ENCODE measurements at regions not wholly inside any gene's neighbourhood (a gene's known extent, or its start where the extent isn't known, plus 50 kb on each side); places are given as distances from the start of the nearest gene placed in this dataset.
"Not testable (repeated sequence)": the region's sequence is repeated elsewhere in the genome, so short reads cannot be mapped to it uniquely, and the experiment has no call there.

- DNase-seq (ENCODE audit: low spot score) (no peak), FAIRE-seq (no peak)
Observed at GRCh38 chr12:41683513-41684240, 461.0 kb downstream of the GXYLT1 start.

DNA sequence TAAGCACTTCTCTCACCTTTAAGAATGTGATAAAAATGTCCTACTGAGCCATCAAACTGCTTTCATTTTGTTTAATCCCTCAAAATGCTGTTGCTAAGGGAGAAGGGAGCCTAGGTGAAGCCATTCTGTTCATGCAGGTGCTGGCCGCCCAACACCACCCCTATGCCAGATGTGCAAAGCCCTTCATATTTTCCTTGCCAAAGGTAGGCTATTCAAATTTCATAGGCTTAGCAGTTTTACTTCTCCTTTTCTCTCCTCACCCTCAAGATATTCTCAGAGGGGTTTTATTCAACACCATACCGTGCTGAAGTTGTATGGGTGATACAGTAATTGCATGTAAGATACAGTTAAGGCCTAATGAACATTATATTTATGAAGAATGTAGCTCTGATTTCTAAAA is 461.7 kb downstream of the GXYLT1 start:
- FAIRE-seq = no peak
- DNase-seq (ENCODE audit: low spot score) = no peak

DNA sequence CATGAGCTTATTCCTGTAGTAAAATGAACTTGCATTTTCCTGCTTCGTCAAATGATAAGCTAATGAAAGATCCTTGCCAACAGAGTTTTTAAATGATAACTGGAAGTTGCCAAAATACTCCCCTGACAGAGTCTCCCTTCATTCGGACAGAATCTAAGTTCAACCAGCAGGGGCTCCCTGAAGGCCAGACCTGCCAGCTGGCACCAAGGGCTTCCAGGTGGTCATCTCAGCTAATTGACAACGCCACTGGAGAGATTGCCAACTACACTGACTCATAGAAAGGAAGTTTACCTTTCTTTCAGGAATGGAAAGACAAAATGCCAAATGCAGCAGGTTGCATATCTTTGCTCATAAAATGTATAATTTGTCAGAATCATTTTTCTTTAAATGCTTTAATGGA is 462.8 kb downstream of the GXYLT1 start:
- peak; percentile 21 for DNase-seq (ENCODE audit: low spot score)
- no peak for FAIRE-seq

DNA sequence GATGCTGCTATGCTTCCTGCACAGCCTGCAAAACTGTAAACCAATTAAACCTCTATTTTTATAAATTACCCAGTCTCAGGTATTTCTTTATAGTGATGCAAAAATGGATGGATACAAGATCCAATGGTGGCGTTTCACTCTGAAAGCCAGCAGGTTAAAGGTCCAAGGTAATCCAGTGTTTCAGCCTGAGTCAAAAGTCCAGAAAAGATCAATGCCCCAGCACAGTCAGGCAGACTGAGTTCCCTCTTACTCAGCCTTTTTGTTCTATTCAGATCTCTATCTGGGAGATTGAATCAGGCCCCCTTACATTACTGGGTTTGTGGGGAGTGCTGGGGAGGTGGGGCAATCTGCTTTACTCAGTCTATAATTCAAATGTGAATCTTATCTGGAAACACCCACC is 464.5 kb downstream of the GXYLT1 start:
- DNase-seq (ENCODE audit: low spot score) = no peak
- no peak for FAIRE-seq

GRCh38 chr12:41663598-41664265 is 475.6 kb downstream of the PDZRN4 start:
- FAIRE-seq (no peak), DNase-seq (ENCODE audit: low spot score) (peak; percentile 33)

DNA sequence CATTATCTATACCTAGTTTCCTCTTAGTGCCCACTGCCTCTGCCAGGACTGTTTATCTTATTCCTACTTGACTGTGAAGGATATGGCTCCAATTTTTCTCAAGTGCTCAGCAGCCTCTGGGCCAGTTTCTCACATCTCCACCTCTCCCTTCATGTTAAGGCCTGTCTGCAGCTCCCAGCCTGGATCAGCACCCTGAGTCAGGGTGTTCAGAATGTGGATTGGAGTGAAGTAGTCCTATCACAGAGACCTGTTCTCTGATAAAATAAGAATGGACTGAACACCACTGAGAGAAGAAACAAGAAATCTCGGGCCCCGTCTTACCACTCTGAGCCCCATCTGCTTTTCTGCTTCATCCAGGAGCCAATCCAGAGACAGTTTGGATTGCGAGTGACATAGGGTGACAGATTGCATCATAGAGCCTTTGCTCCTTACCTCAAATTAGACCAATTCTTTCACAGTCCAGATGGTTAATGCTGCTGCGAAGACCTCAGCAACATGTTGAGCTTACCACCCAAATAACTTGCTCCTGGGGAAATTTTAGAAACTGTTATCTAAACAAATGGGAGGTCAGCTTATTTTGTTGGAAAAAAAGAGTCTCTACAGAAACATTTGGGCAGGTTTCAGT is 473.1 kb downstream of the PDZRN4 start:
- DNase-seq (ENCODE audit: low spot score) (no peak), FAIRE-seq (no peak)

- DNase-seq (ENCODE audit: low spot score) = no peak
- FAIRE-seq = no peak
Observed at GRCh38 chr12:41656454-41656853, 468.3 kb downstream of the PDZRN4 start.

DNA sequence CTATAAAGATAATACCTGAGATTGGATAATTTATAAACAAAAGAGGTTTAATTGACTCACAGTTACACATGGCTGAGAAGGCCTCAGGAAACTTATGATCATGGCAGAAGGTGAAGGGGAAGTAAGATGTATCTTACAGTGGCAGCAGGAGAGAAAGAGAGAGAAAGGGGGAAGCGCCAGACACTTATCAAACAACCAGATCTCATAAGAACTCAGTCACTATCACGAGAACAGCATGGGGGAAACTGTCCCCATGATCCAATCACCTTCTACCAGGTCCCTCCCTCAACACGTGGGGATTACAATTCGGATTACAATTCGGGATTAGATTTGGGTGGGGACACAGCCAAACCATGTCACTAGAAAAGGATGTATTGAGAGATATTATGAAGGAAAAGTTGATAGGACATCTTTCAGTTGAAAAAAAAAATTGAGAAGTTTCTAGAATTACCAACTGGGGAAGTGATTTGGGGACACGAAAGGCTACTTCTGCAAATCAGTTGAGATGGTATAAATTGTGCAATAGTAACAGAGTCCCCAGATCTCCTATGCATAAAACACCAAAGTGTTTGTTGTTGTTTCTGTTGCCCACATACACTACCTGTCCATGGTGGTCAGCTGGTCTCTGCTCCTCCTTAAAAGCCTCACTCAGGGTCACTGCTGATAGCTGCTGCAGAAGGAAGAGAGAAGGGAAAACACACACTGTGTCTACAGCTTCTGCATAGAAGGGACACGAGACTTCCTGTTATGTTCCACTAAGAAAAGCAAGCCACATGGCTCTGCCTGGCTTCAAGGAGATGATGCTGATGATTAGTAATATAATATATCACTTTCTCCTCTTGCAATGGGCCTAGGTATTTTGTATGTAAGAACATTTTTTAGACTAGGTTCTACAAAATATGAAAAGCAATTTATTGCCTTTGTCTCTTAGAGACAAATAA is 465.5 kb downstream of the PDZRN4 start:
- FAIRE-seq (no peak), DNase-seq (ENCODE audit: low spot score) (no peak)

DNA sequence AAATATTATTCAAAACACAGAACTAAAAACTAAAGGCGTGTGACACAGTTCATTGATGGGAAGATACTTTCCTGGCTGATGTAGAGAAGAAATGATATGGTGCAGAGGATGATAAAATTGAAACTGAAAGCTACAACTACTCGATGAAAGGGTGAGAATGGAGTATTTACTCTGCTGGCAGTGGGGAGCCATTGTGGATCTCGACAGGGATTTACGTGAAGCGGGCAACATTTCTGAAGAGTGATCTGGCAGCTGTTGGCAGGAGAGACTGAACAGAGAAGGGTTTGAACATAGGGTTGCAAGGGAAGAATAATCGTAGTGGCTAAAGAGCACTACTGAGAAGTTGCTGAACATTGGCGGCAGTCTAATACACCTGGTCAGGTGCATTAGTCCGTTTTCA is 464.9 kb downstream of the PDZRN4 start:
- peak; percentile 13 for FAIRE-seq
- no peak for DNase-seq (ENCODE audit: low spot score)

DNA sequence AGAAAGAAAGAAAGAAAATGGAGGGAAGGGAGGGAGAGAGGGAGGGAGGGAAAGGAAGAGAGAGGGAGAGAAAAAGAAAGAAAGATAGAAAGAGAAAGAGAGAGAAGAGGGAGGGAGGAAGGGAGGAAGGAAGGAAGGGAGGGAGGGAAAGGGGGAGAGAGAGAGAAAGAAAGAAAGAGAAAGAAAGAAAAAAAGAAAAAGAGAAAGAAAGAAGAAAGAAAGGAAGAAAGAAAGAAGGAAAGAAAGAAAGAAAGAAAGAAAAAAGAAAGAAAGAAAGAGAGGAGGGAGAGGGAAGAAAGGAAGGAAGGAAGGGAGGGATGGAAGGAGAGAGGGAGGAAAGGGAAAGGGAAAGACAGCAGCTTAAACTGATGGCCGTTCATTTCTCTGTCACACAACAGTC is 457.5 kb downstream of the PDZRN4 start:
- no peak for FAIRE-seq

DNA sequence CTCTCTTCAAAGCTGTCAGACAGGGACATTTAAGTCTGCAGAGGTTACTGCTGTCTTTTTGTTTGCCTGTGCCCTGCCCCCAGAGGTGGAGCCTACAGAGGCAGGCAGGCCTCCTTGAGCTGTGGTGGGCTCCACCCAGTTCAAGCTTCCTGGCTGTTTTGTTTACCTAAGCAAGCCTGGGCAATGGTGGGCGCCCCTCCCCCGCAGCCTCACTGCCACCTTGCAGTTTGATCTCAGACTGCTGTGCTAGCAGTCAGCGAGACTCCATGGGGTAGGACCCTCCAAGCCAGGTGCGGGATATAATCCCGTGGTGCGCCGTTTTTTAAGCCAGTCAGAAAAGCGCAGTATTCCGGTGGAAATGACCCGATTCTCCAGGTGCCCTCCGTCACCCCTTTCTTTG is 454.7 kb downstream of the PDZRN4 start:
- FAIRE-seq = not testable (repeated sequence)

More for the DNA sequence above, 457.5 kb downstream of the PDZRN4 start:
- no peak for DNase-seq (ENCODE audit: low spot score)

GRCh38 chr12:41636653-41637052 is 448.5 kb downstream of the PDZRN4 start:
- FAIRE-seq (no peak), DNase-seq (ENCODE audit: low spot score) (no peak)

More for the DNA sequence above, 454.7 kb downstream of the PDZRN4 start:
- DNase-seq (ENCODE audit: low spot score) = not testable (repeated sequence)

DNA sequence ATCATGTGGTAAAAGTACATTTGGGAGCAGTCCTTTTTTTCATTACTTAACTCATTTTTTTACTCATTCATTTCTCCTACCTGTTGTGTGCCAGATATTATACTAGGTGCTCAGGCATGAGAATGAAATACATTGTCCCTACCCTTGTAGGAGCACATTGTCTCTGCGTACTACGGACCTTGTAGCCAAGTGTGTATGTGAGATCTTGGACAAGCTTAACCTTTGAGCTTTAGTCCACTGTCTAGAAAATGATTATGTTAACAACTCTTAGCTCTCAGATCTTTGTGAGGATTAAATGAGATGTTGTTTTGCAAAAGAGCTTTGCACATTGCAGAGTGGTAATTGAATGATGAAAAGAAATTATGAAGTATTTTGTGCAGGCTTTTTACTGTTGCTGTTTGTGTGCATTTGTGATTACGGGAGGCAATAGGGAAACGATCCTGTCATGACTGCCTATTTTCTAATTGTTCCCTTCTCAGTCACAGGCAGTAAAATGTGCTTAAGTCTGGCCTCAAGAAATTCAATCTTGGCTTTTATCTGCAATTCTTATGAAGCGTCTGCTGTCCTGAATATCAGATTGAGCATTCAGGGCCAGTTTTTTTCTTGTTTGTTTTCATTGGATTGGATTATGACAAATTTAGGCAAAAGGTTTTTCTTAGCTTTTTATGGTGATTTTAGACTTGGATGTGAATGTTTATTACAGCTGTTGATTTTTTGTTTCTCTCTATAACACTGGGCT is 447.7 kb downstream of the PDZRN4 start:
- FAIRE-seq = no peak
- no peak for DNase-seq (ENCODE audit: low spot score)

GRCh38 chr12:41634091-41634490 is 446.0 kb downstream of the PDZRN4 start:
- no peak for DNase-seq (ENCODE audit: low spot score)
- FAIRE-seq = no peak

DNA sequence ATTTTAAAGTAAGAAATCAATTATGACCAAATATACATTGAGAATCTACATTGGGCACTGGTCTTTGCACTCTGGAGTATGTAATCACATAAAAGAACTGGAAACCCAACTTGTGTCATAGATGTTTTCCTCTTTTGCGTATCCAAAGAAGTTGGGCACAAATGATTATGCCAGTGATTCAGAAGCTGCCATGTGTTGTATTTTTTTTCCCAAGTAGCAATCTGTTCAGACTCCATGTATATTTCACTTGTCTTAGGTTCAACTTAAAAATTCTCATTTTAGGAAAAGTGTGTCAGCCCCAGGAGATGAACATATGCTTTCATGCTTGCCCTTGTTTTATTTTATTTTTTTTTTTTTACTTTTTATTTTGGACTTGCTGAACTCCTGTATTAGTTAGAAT is 441.5 kb downstream of the PDZRN4 start:
- no peak for FAIRE-seq

DNA sequence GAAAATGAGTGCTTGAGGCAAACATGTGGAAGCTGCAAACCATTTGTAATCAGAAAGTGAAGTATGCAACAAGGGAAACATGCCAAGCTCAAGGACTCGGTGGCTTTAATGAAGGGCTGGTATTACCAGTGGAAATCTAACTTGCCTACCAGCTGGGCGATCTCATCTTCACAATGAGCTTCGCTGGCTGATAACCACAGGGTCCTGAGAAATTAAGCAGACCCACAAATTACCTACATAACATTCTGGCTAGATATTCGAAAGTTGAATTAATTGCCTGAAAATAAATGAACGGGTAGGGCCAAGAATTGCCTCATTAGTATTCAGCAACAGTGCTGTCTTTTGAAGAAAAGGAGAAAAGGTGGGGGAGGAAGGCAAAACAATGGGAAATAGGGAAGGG is 439.4 kb downstream of the PDZRN4 start:
- no peak for DNase-seq (ENCODE audit: low spot score)
- peak; percentile 20 for FAIRE-seq

More for the DNA sequence above, 441.5 kb downstream of the PDZRN4 start:
- DNase-seq (ENCODE audit: low spot score) = no peak

- FAIRE-seq = no peak
- no peak for DNase-seq (ENCODE audit: low spot score)
Observed at GRCh38 chr12:41624571-41624970, 436.5 kb downstream of the PDZRN4 start.

All from urothelium cell line (cell line).